ENCODE measurements at regions not wholly inside any gene's neighbourhood (a gene's known extent, or its start where the extent isn't known, plus 50 kb on each side); places are given as distances from the start of the nearest gene placed in this dataset.

- no peak for DNase-seq
These were observed 154.9 kb upstream of the ARHGAP28 start for GRCh38 chr18:6574631-6575030.

- no peak for DNase-seq
These were observed 153.6 kb upstream of the ARHGAP28 start for GRCh38 chr18:6575908-6576307.

GRCh38 chr18:6576718-6577375, 152.7 kb upstream of the ARHGAP28 start:
- DNase-seq, result no peak

GRCh38 chr18:6578686-6579085, 150.8 kb upstream of the ARHGAP28 start:
- DNase-seq, result no peak

- no peak for DNase-seq
These were observed 150.0 kb upstream of the ARHGAP28 start for GRCh38 chr18:6579486-6579885.

- no peak for DNase-seq
These were observed 149.1 kb upstream of the ARHGAP28 start for GRCh38 chr18:6580401-6580800.

GRCh38 chr18:6589923-6590322, 139.6 kb upstream of the ARHGAP28 start:
- no peak for DNase-seq

GRCh38 chr18:6590326-6590725, 139.2 kb upstream of the ARHGAP28 start:
- no peak for DNase-seq

GRCh38 chr18:6591491-6591890, 138.0 kb upstream of the ARHGAP28 start:
- DNase-seq, result no peak

- DNase-seq, result no peak
These were observed 137.0 kb upstream of the ARHGAP28 start for GRCh38 chr18:6592522-6592921.

GRCh38 chr18:6593142-6593885, 136.2 kb upstream of the ARHGAP28 start:
- no peak for DNase-seq

GRCh38 chr18:6595666-6596065, 133.8 kb upstream of the ARHGAP28 start:
- no peak for DNase-seq

- DNase-seq, result no peak
These were observed 130.9 kb upstream of the ARHGAP28 start for GRCh38 chr18:6598657-6599056.

- DNase-seq, result no peak
These were observed 128.8 kb upstream of the ARHGAP28 start for GRCh38 chr18:6600667-6601167.

GRCh38 chr18:6601241-6601640, 128.3 kb upstream of the ARHGAP28 start:
- DNase-seq, result no peak

- no peak for DNase-seq
These were observed 127.2 kb upstream of the ARHGAP28 start for GRCh38 chr18:6602365-6602764.

GRCh38 chr18:6604573-6604941, 125.0 kb upstream of the ARHGAP28 start:
- no peak for DNase-seq

- DNase-seq, result no peak
These were observed 124.2 kb upstream of the ARHGAP28 start for GRCh38 chr18:6605115-6605869.

- DNase-seq, result no peak
These were observed 123.0 kb upstream of the ARHGAP28 start for GRCh38 chr18:6606411-6607085.

GRCh38 chr18:6607343-6607742, 122.2 kb upstream of the ARHGAP28 start:
- DNase-seq, result no peak

GRCh38 chr18:6609666-6610264, 119.8 kb upstream of the ARHGAP28 start:
- DNase-seq, result no peak

GRCh38 chr18:6610466-6610865, 119.0 kb upstream of the ARHGAP28 start:
- DNase-seq, result no peak

GRCh38 chr18:6613581-6613980, 115.9 kb upstream of the ARHGAP28 start:
- no peak for DNase-seq

Data from T1000 (cell line).